ENCODE measurements at regions not wholly inside any gene's neighbourhood (a gene's known extent, or its start where the extent isn't known, plus 50 kb on each side); places are given as distances from the start of the nearest gene placed in this dataset.

GRCh38 chr11:107251298-107251697 lies 206.3 kb downstream of the CWF19L2 start:
- intact Hi-C loops (cut with DNase I; ENCODE audit: low total_unique reads), result no loop called here
- no peak overlapping the region for H3K27ac ChIP-seq
- H3K4me1 ChIP-seq, result no peaks in the 10 kb centered on the region
- H3K27me3 ChIP-seq, result peaks cover 0 to 9% (median 0%) of the 10 kb centered on the region in 3 donors
- H3K4me3 ChIP-seq, result no peak overlapping the region
- H3K36me3 ChIP-seq, result no peaks in the 10 kb centered on the region
- H3K9me3 ChIP-seq, result no peaks in the 10 kb centered on the region
- 92 to 97% (median 94%) methylated on average over 4 of the region's 4 CpGs for WGBS, 5 donors
- TF ChIP-seq EP300 (IDR thresholded peaks at IDR 0.05), result no peak
- TF ChIP-seq CTCF (IDR thresholded peaks at IDR 0.05), result no peak
- no peak for TF ChIP-seq POLR2AphosphoS5 (IDR thresholded peaks at IDR 0.05)
- no peak for TF ChIP-seq POLR2A (IDR thresholded peaks at IDR 0.05)
- DNase-seq, result no peak

- TF ChIP-seq POLR2AphosphoS5 (IDR thresholded peaks at IDR 0.05), result no peak
- TF ChIP-seq POLR2A (IDR thresholded peaks at IDR 0.05), result no peak
- no peak for TF ChIP-seq CTCF (IDR thresholded peaks at IDR 0.05)
- no peak for TF ChIP-seq EP300 (IDR thresholded peaks at IDR 0.05)
- no peak overlapping the region for H3K27ac ChIP-seq
- 84 to 91% (median 87%) methylated on average over 3 of the region's 3 CpGs for WGBS, 5 donors
- H3K4me3 ChIP-seq, result no peak overlapping the region
- no peaks in the 10 kb centered on the region for H3K36me3 ChIP-seq
- H3K9me3 ChIP-seq, result no peaks in the 10 kb centered on the region
- H3K27me3 ChIP-seq, result peaks cover 0 to 4% (median 0%) of the 10 kb centered on the region in 3 donors
- no peak for DNase-seq
- intact Hi-C loops (cut with DNase I; ENCODE audit: low total_unique reads), result no loop called here
- H3K4me1 ChIP-seq, result no peaks in the 10 kb centered on the region
These were observed 207.6 kb downstream of the CWF19L2 start for GRCh38 chr11:107250017-107250416.

- Histone ChIP-seq H3K4me1 (no peaks in the 10 kb centered on the region), H3K9me3 (no peaks in the 10 kb centered on the region), H3K27me3 (no peaks in the 10 kb centered on the region), H3K36me3 (no peaks in the 10 kb centered on the region), H3K4me3 (no peak overlapping the region), H3K27ac (no peak overlapping the region)
- 66 to 75% (median 71%) methylated on average over 5 of the region's 5 CpGs for WGBS, 5 donors
- intact Hi-C loops (cut with DNase I; ENCODE audit: low total_unique reads), result no loop called here
- no peak for DNase-seq
- TF ChIP-seq CTCF (IDR thresholded peaks at IDR 0.05) (no peak), POLR2AphosphoS5 (IDR thresholded peaks at IDR 0.05) (no peak)
These were observed 208.6 kb downstream of the CWF19L2 start for GRCh38 chr11:107249054-107249453.

GRCh38 chr11:107247167-107247861 lies 210.3 kb downstream of the CWF19L2 start:
- H3K4me1 ChIP-seq, result no peaks in the 10 kb centered on the region
- WGBS, 5 donors, result 73 to 80% (median 77%) methylated on average over 4 of the region's 4 CpGs

More at GRCh38 chr11:107247167-107247861, 210.3 kb downstream of the CWF19L2 start:
- Histone ChIP-seq H3K9me3 (no peaks in the 10 kb centered on the region), H3K27me3 (no peaks in the 10 kb centered on the region), H3K27ac (no peak overlapping the region), H3K4me3 (no peak overlapping the region), H3K36me3 (no peaks in the 10 kb centered on the region)
- intact Hi-C loops (cut with DNase I; ENCODE audit: low total_unique reads), result no loop called here
- TF ChIP-seq CTCF (IDR thresholded peaks at IDR 0.05) (no peak), POLR2AphosphoS5 (IDR thresholded peaks at IDR 0.05) (no peak), EP300 (IDR thresholded peaks at IDR 0.05) (no peak), POLR2A (IDR thresholded peaks at IDR 0.05) (no peak)
- no peak for DNase-seq

Data from stomach (tissue), 8 donors.